ENCODE measurements at regions not wholly inside any gene's neighbourhood (a gene's known extent, or its start where the extent isn't known, plus 50 kb on each side); places are given as distances from the start of the nearest gene placed in this dataset.

DNA sequence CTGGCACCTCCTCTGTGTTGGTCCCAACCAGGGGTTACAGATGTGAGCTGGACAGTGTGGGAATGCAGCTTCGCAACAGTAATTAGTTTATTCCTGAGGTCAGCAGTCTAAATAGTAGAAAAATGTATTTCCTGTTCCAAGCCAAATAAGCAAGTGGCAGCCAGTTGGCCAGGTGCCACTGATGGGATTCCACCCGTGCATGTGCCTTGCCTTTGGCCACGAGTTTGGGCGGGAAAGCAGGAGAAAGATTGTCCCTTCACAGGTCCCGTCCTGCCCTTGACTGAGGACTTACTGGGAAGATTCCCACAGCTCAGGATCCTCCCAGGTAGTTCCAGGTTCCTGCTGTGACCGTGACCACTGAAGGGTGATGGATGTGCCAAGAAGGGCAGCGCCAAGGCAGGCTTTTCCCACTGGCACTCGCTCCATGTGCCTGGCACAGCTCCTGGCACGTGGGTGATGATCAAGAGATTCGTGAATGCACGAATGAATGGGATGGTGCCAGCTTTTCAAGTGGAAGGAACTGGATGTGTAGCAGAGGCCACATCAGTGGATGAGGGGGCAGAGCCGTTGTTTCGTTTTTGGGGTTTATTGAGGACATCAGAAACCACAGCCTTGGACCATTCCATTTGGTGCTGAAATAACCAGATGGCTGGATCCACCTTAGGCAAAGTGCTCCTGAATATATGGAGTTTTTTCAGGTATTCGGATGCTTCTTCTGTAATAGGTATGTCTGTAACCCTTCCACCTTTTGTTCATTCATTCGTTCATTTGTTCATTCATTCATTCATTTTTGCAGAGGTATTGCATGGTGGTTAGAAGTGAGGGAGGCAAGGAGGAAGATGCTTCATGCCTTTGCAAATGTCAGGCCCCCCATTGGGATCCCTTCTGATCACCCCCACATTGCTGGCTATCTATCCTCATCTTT is 62.4 kb upstream of the WNT4 start:
- no peak for DNase-seq (ENCODE audit: low read depth)
- TF ChIP-seq, protein P1, sequence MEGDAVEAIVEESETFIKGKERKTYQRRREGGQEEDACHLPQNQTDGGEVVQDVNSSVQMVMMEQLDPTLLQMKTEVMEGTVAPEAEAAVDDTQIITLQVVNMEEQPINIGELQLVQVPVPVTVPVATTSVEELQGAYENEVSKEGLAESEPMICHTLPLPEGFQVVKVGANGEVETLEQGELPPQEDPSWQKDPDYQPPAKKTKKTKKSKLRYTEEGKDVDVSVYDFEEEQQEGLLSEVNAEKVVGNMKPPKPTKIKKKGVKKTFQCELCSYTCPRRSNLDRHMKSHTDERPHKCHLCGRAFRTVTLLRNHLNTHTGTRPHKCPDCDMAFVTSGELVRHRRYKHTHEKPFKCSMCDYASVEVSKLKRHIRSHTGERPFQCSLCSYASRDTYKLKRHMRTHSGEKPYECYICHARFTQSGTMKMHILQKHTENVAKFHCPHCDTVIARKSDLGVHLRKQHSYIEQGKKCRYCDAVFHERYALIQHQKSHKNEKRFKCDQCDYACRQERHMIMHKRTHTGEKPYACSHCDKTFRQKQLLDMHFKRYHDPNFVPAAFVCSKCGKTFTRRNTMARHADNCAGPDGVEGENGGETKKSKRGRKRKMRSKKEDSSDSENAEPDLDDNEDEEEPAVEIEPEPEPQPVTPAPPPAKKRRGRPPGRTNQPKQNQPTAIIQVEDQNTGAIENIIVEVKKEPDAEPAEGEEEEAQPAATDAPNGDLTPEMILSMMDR (IDR thresholded peaks at IDR 0.05; ENCODE audit: insufficient read depth, low read length, severe bottlenecking), result no peak
- no peaks in the 10 kb centered on the region for H3K36me3 ChIP-seq (ENCODE audit: control insufficient read depth, insufficient read depth, low read length)
- H3K4me3 ChIP-seq (ENCODE audit: low read depth, low read length), result no peak overlapping the region
- H3K27me3 ChIP-seq (ENCODE audit: control insufficient read depth, insufficient read depth, low read length), result peaks cover 20% of the 10 kb centered on the region
- peak; percentile 13 for FAIRE-seq

DNA sequence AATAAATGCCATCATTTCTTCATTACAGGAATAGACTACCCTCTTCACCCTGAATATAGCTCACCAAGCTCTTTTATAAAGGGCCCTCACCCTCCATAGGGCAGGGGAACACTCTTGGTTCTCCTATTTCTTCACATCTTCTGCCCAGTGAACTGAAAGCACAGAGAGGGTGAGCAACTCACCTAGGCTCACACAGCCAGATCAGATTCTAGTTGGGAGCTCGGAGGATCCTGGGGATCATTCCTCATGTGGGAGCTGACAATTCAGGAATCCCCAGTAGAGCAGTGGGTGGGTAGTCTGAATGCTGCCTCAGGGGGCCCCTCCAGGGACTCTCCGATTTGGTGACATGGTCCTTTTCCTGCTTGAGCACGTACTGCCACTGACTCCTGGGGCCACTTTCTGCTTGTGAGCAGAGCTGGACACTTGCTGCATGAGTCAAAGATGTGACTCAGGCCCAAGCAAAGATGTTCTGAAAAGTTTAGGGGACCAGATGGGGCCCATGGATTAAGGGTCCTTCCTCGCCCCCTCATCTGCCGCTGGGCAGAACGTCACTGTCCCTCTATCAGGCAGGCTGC is 63.7 kb upstream of the WNT4 start:
- Histone ChIP-seq H3K36me3 (ENCODE audit: control insufficient read depth, insufficient read depth, low read length) (no peaks in the 10 kb centered on the region), H3K27me3 (ENCODE audit: control insufficient read depth, insufficient read depth, low read length) (peaks cover 20% of the 10 kb centered on the region), H3K4me3 (ENCODE audit: low read depth, low read length) (no peak overlapping the region)
- DNase-seq (ENCODE audit: low read depth) (no peak), FAIRE-seq (no peak)
- TF ChIP-seq, protein P1 (IDR thresholded peaks at IDR 0.05; ENCODE audit: insufficient read depth, low read length, severe bottlenecking), result no peak

GRCh38 chr1:22207511-22208267 is 64.8 kb upstream of the WNT4 start:
- Histone ChIP-seq H3K4me3 (ENCODE audit: low read depth, low read length) (no peak overlapping the region), H3K36me3 (ENCODE audit: control insufficient read depth, insufficient read depth, low read length) (no peaks in the 10 kb centered on the region), H3K27me3 (ENCODE audit: control insufficient read depth, insufficient read depth, low read length) (peaks cover 20% of the 10 kb centered on the region)
- FAIRE-seq (no peak), DNase-seq (ENCODE audit: low read depth) (no peak)
- TF ChIP-seq, protein P1 (IDR thresholded peaks at IDR 0.05; ENCODE audit: insufficient read depth, low read length, severe bottlenecking), result no peak

DNA sequence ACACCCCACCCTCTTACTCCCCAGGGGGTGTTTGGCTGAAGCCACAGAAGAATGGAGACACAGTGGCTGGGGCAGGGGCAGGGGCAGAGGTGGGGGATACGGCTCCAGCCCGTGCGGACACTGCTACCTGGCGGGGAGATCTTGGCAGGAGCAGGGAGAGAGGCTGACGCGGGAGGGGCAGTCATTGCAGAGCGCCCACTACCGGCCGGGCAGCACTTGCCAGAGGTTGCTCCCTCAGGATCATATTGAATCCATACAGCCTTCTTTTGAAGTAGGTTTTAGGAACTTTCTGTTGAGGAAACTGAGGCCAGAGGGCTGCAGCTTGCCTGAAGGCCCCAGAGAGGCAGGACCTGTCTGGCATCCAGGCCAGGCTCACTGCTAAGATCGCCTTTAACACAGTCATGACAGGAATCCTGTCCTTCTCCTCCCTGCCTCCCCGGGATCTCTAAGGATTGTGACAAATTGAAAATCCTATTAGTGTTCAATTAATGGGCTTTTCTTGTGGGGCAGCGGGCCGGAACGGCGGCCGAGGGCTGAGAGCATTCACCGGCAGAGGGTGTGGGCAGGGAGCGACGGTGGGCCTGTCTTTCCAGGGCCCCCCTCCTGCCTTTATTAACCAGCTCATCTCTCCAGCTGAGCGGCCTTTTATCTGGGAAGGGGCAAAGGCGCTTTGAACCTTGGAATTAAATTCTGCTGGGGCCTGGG is 65.5 kb upstream of the WNT4 start:
- Histone ChIP-seq H3K27me3 (ENCODE audit: control insufficient read depth, insufficient read depth, low read length) (peaks cover 19% of the 10 kb centered on the region), H3K4me3 (ENCODE audit: low read depth, low read length) (no peak overlapping the region), H3K36me3 (ENCODE audit: control insufficient read depth, insufficient read depth, low read length) (no peaks in the 10 kb centered on the region)
- TF ChIP-seq, protein P1 (IDR thresholded peaks at IDR 0.05; ENCODE audit: insufficient read depth, low read length, severe bottlenecking), result peak; percentile 41
- DNase-seq (ENCODE audit: low read depth) (no peak), FAIRE-seq (no peak)

GRCh38 chr1:22208973-22209378 is 66.1 kb upstream of the WNT4 start:
- no peak for DNase-seq (ENCODE audit: low read depth)
- Histone ChIP-seq H3K36me3 (ENCODE audit: control insufficient read depth, insufficient read depth, low read length) (no peaks in the 10 kb centered on the region), H3K4me3 (ENCODE audit: low read depth, low read length) (no peak overlapping the region), H3K27me3 (ENCODE audit: control insufficient read depth, insufficient read depth, low read length) (peaks cover 14% of the 10 kb centered on the region)
- TF ChIP-seq, protein P1 (IDR thresholded peaks at IDR 0.05; ENCODE audit: insufficient read depth, low read length, severe bottlenecking), result no peak
- FAIRE-seq, result no peak
